Smooth muscle cell (in vitro differentiated cells): ENCODE measurements at regions not wholly inside any gene's neighbourhood (a gene's known extent, or its start where the extent isn't known, plus 50 kb on each side); places are given as distances from the start of the nearest gene placed in this dataset.

Experiments used
- DNase-seq: peaks from one replicate; lab custom pipeline; 2025; ENCODE audit not compliant: unreplicated experiment; lab: John Stamatoyannopoulos, UW
- H2AFZ ChIP-seq: fragments of 200-600 bp; sonication (generic); 2 replicates; pipeline ENCODE4 v1.6.0; 2016; ENCODE audit warnings: antibody characterized with exemption, low read depth, mild to moderate bottlenecking
- H3F3A ChIP-seq: fragments of 200-600 bp; sonication (generic); 2 replicates; pipeline ENCODE4 v1.6.0; 2017; ENCODE audit warnings: antibody characterized with exemption, low read depth
- H3K27ac ChIP-seq: fragments of 200-600 bp; sonication (generic); 2 replicates; pipeline ENCODE4 v1.5.1; 2016; ENCODE audit warnings: low read depth, mild to moderate bottlenecking
- H3K27me3 ChIP-seq: fragments of 200-600 bp; sonication (generic); 2 replicates; pipeline ENCODE4 v1.6.1; 2016; ENCODE audit warnings: low read depth, mild to moderate bottlenecking
- H3K36me3 ChIP-seq: fragments of 200-600 bp; sonication (generic); 2 replicates; pipeline ENCODE4 v1.5.1; 2016; ENCODE audit warnings: low read depth
- H3K4me1 ChIP-seq: fragments of 200-600 bp; sonication (generic); 2 replicates; pipeline ENCODE4 v1.5.1; 2016; ENCODE audit warnings: low read depth
- H3K4me2 ChIP-seq: fragments of 200-600 bp; sonication (generic); 2 replicates; pipeline ENCODE4 v1.6.0; 2016; ENCODE audit warnings: mild to moderate bottlenecking
- H3K4me3 ChIP-seq: fragments of 200-600 bp; sonication (generic); 2 replicates; pipeline ENCODE4 v1.5.1; 2016; ENCODE audit warnings: mild to moderate bottlenecking
- H3K79me2 ChIP-seq: fragments of 200-600 bp; sonication (generic); 2 replicates; pipeline ENCODE4 v1.6.0; 2016; ENCODE audit warnings: low read depth, mild to moderate bottlenecking
- H3K9ac ChIP-seq: fragments of 200-600 bp; sonication (generic); 2 replicates; pipeline ENCODE4 v1.6.0; 2016; ENCODE audit warnings: low read depth
- H3K9me3 ChIP-seq: fragments of 200-600 bp; sonication (generic); replicated peaks from 2 replicates; pipeline ENCODE4 v1.5.1; 2016; ENCODE audit warnings: low read depth
- H4K20me1 ChIP-seq: fragments of 200-600 bp; sonication (generic); 2 replicates; pipeline ENCODE4 v1.6.0; 2016; ENCODE audit warnings: low read depth
- CTCF ChIP-seq: fragments of 200-600 bp; sonication (generic); IDR thresholded peaks from 2 replicates; pipeline ENCODE4 v1.5.1; 2017; ENCODE audit warnings: borderline replicate concordance, mild to moderate bottlenecking, antibody characterized with exemption; ENCODE audit not compliant: insufficient read depth, poor library complexity, severe bottlenecking
- WGBS: methylation state at CpG from one replicate; pipeline ENCODE4 v1.1.7; 2016; ENCODE audit warnings: low lambda C conversion rate; 5-methylcytosine and 5-hydroxymethylcytosine counted together

- WGBS: 43% methylated on average over 3 of the region's 3 CpGs
- H3K4me3 ChIP-seq: no peak overlapping the region
- peaks cover 29% of the 10 kb centered on the region for H3K4me1 ChIP-seq
- no peak for TF ChIP-seq CTCF
- H4K20me1 ChIP-seq: no peaks in the 10 kb centered on the region
- H2AFZ ChIP-seq: peak overlapping the region; percentile 21
- H3K27ac ChIP-seq: peak overlapping the region; percentile 45
- H3K79me2 ChIP-seq: no peaks in the 10 kb centered on the region
- no peaks in the 10 kb centered on the region for H3K9me3 ChIP-seq
- DNase-seq: no peak
- H3F3A ChIP-seq: no peaks in the 10 kb centered on the region
- no peak overlapping the region for H3K9ac ChIP-seq
- no peaks in the 10 kb centered on the region for H3K27me3 ChIP-seq
- H3K36me3 ChIP-seq: no peaks in the 10 kb centered on the region
- H3K4me2 ChIP-seq: peak overlapping the region; percentile 28
These were observed 53.7 kb upstream of the SEMA3A start for GRCh38 chr7:84248267-84248666.

- Histone ChIP-seq H4K20me1 (no peaks in the 10 kb centered on the region), H3K9ac (no peak overlapping the region), H3K9me3 (no peaks in the 10 kb centered on the region), H3K79me2 (no peaks in the 10 kb centered on the region), H3K27ac (peak overlapping the region; percentile 45), H2AFZ (no peak overlapping the region), H3K4me3 (no peak overlapping the region), H3K36me3 (no peaks in the 10 kb centered on the region), H3K4me1 (peaks cover 29% of the 10 kb centered on the region), H3F3A (no peaks in the 10 kb centered on the region), H3K27me3 (no peaks in the 10 kb centered on the region), H3K4me2 (peak overlapping the region; percentile 28)
- DNase-seq: no peak
- peak; percentile 10 for TF ChIP-seq CTCF
- 91% methylated on average over 1 of the region's 1 CpG for WGBS
These were observed 53.0 kb upstream of the SEMA3A start for GRCh38 chr7:84247591-84247990.

GRCh38 chr7:84245835-84246234, 51.2 kb upstream of the SEMA3A start:
- H3K9me3 ChIP-seq: no peaks in the 10 kb centered on the region
- no peaks in the 10 kb centered on the region for H4K20me1 ChIP-seq
- no peak overlapping the region for H3K4me3 ChIP-seq
- H3K4me2 ChIP-seq: no peak overlapping the region
- no peak for DNase-seq
- H3K79me2 ChIP-seq: no peaks in the 10 kb centered on the region
- WGBS: 68% methylated on average over 5 of the region's 5 CpGs
- TF ChIP-seq CTCF: no peak
- no peaks in the 10 kb centered on the region for H3F3A ChIP-seq
- H3K4me1 ChIP-seq: peaks cover 16% of the 10 kb centered on the region
- no peak overlapping the region for H3K27ac ChIP-seq
- no peak overlapping the region for H3K9ac ChIP-seq
- no peaks in the 10 kb centered on the region for H3K36me3 ChIP-seq
- no peaks in the 10 kb centered on the region for H3K27me3 ChIP-seq
- no peak overlapping the region for H2AFZ ChIP-seq
